ENCODE measurements at regions not wholly inside any gene's neighbourhood (a gene's known extent, or its start where the extent isn't known, plus 50 kb on each side); places are given as distances from the start of the nearest gene placed in this dataset.
"Not testable (repeated sequence)": the region's sequence is repeated elsewhere in the genome, so short reads cannot be mapped to it uniquely, and the experiment has no call there.

- 52 to 80% methylated on average over 1 of the region's 1 CpG for WGBS, 2 donors
- Histone ChIP-seq H3K9me3 (ENCODE audit: control insufficient read depth in 4 of 4, insufficient read depth in 3 of 4, low read length in 3 of 4) (no peaks in the 10 kb centered on the region), H3K27me3 (ENCODE audit: control insufficient read depth in 3 of 3, insufficient read depth in 3 of 3, low read length in 2 of 3) (no peaks in the 10 kb centered on the region), H3K27ac (ENCODE audit: low read depth in 1 of 2, low read length in 1 of 2) (no peak overlapping the region), H3K4me1 (ENCODE audit: control insufficient read depth in 5 of 5, insufficient read depth in 5 of 5, low read length in 5 of 5) (no peaks in the 10 kb centered on the region), H3K9ac (ENCODE audit: insufficient read depth in 1 of 2, low read length in 2 of 2) (no peak overlapping the region), H3K36me3 (ENCODE audit: control insufficient read depth in 4 of 4, insufficient read depth in 4 of 4, low read length in 4 of 4) (no peaks in the 10 kb centered on the region), H3K4me3 (no peak overlapping the region)
- no peak for ATAC-seq (ENCODE audit: insufficient read depth, low FRiP score)
- DNase-seq = no peak
- TF ChIP-seq, protein P1, sequence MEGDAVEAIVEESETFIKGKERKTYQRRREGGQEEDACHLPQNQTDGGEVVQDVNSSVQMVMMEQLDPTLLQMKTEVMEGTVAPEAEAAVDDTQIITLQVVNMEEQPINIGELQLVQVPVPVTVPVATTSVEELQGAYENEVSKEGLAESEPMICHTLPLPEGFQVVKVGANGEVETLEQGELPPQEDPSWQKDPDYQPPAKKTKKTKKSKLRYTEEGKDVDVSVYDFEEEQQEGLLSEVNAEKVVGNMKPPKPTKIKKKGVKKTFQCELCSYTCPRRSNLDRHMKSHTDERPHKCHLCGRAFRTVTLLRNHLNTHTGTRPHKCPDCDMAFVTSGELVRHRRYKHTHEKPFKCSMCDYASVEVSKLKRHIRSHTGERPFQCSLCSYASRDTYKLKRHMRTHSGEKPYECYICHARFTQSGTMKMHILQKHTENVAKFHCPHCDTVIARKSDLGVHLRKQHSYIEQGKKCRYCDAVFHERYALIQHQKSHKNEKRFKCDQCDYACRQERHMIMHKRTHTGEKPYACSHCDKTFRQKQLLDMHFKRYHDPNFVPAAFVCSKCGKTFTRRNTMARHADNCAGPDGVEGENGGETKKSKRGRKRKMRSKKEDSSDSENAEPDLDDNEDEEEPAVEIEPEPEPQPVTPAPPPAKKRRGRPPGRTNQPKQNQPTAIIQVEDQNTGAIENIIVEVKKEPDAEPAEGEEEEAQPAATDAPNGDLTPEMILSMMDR (IDR thresholded peaks at IDR 0.05; ENCODE audit: control extremely low read depth, extremely low read depth) = no peak
Measured at GRCh38 chr3:190959077-190959476, 96.6 kb upstream of the GMNC start.

GRCh38 chr3:190941694-190942260 lies 79.3 kb upstream of the GMNC start:
- H3K9me3 ChIP-seq (ENCODE audit: control insufficient read depth in 4 of 4, insufficient read depth in 3 of 4, low read length in 3 of 4) = no peaks in the 10 kb centered on the region
- no peaks in the 10 kb centered on the region for H3K4me1 ChIP-seq (ENCODE audit: control insufficient read depth in 5 of 5, insufficient read depth in 5 of 5, low read length in 5 of 5)
- H3K9ac ChIP-seq (ENCODE audit: insufficient read depth in 1 of 2, low read length in 2 of 2) = no peak overlapping the region
- 63 to 65% methylated on average over 5 of the region's 5 CpGs for WGBS, 2 donors
- H3K27me3 ChIP-seq (ENCODE audit: control insufficient read depth in 3 of 3, insufficient read depth in 3 of 3, low read length in 2 of 3) = no peaks in the 10 kb centered on the region
- no peaks in the 10 kb centered on the region for H3K36me3 ChIP-seq (ENCODE audit: control insufficient read depth in 4 of 4, insufficient read depth in 4 of 4, low read length in 4 of 4)
- no peak overlapping the region for H3K27ac ChIP-seq (ENCODE audit: low read depth in 1 of 2, low read length in 1 of 2)
- DNase-seq (no peak), ATAC-seq (ENCODE audit: insufficient read depth, low FRiP score) (no peak)
- no peak overlapping the region for H3K4me3 ChIP-seq
- TF ChIP-seq, protein P1 (IDR thresholded peaks at IDR 0.05; ENCODE audit: control extremely low read depth, extremely low read depth) = no peak

GRCh38 chr3:190934616-190935015 lies 72.1 kb upstream of the GMNC start:
- ATAC-seq (ENCODE audit: insufficient read depth, low FRiP score); DNase-seq: not testable (repeated sequence)
- 66 to 81% methylated on average over 9 of the region's 9 CpGs for WGBS, 2 donors

DNA sequence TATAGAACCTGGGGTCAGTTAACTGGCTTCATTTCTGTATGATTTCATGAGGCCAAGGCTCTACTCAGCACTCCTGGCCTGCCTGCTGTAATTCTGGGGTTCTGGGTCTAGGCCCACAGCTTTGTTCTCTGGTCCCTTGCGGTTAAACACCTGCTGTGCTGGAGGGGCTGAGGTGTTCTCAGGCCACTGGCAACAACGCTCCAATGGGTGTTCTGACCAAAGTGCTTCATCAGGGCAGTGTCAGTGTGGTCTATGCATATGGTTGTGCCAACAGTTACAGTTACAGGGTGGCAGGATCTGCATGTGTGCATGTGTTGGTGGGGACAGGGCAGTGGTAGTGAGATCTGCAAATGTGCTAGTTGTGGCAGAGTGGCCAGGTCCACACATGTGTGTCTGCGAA lies 64.1 kb upstream of the GMNC start:
- 77 to 91% methylated on average over 3 of the region's 3 CpGs for WGBS, 2 donors
- Histone ChIP-seq H3K9me3 (ENCODE audit: control insufficient read depth in 4 of 4, insufficient read depth in 3 of 4, low read length in 3 of 4) (no peaks in the 10 kb centered on the region), H3K27ac (ENCODE audit: low read depth in 1 of 2, low read length in 1 of 2) (no peak overlapping the region), H3K4me3 (no peak overlapping the region), H3K36me3 (ENCODE audit: control insufficient read depth in 4 of 4, insufficient read depth in 4 of 4, low read length in 4 of 4) (no peaks in the 10 kb centered on the region), H3K4me1 (ENCODE audit: control insufficient read depth in 5 of 5, insufficient read depth in 5 of 5, low read length in 5 of 5) (no peaks in the 10 kb centered on the region), H3K9ac (ENCODE audit: insufficient read depth in 1 of 2, low read length in 2 of 2) (no peak overlapping the region), H3K27me3 (ENCODE audit: control insufficient read depth in 3 of 3, insufficient read depth in 3 of 3, low read length in 2 of 3) (no peaks in the 10 kb centered on the region)
- DNase-seq = no peak
- ATAC-seq (ENCODE audit: insufficient read depth, low FRiP score) = no peak
- TF ChIP-seq, protein P1 (IDR thresholded peaks at IDR 0.05; ENCODE audit: control extremely low read depth, extremely low read depth) = no peak

More at GRCh38 chr3:190934616-190935015, 72.1 kb upstream of the GMNC start:
- H3K9me3 ChIP-seq (ENCODE audit: control insufficient read depth in 4 of 4, insufficient read depth in 3 of 4, low read length in 3 of 4); H3K4me3 ChIP-seq; H3K9ac ChIP-seq (ENCODE audit: insufficient read depth in 1 of 2, low read length in 2 of 2); H3K27ac ChIP-seq (ENCODE audit: low read depth in 1 of 2, low read length in 1 of 2); H3K4me1 ChIP-seq (ENCODE audit: control insufficient read depth in 5 of 5, insufficient read depth in 5 of 5, low read length in 5 of 5); H3K36me3 ChIP-seq (ENCODE audit: control insufficient read depth in 4 of 4, insufficient read depth in 4 of 4, low read length in 4 of 4); H3K27me3 ChIP-seq (ENCODE audit: control insufficient read depth in 3 of 3, insufficient read depth in 3 of 3, low read length in 2 of 3): not testable (repeated sequence)

All from lung (tissue), 11 donors.